ENCODE measurements at regions not wholly inside any gene's neighbourhood (a gene's known extent, or its start where the extent isn't known, plus 50 kb on each side); places are given as distances from the start of the nearest gene placed in this dataset.

- Histone ChIP-seq H3K9me3 (ENCODE audit: insufficient read depth, low read length) (no peaks in the 10 kb centered on the region), H3K79me2 (ENCODE audit: insufficient read depth, low read length) (no peaks in the 10 kb centered on the region), H3K4me3 (ENCODE audit: insufficient read depth, low read length, poor library complexity, severe bottlenecking) (no peak overlapping the region), H2AFZ (ENCODE audit: low read depth, low read length, severe bottlenecking) (no peak overlapping the region), H3K27me3 (ENCODE audit: low read length) (no peaks in the 10 kb centered on the region), H3K9ac (ENCODE audit: low read length) (no peak overlapping the region), H3K27ac (ENCODE audit: low read depth, low read length) (no peak overlapping the region), H3F3A (ENCODE audit: insufficient read depth) (no peaks in the 10 kb centered on the region), H3K4me2 (ENCODE audit: low read depth, low read length, poor library complexity, severe bottlenecking) (no peak overlapping the region), H3K9me2 (replicated peaks; ENCODE audit: insufficient read depth, low read length) (no peaks in the 10 kb centered on the region), H3K36me3 (ENCODE audit: low read length) (no peaks in the 10 kb centered on the region), H4K20me1 (ENCODE audit: low read depth, low read length) (no peaks in the 10 kb centered on the region)
- no peak for TF ChIP-seq CTCF (IDR thresholded peaks at IDR 0.05; ENCODE audit: insufficient read depth, low read length, poor library complexity, severe bottlenecking)
- TF ChIP-seq EZH2phosphoT487 (conservative IDR thresholded peaks at IDR 0.05; ENCODE audit: low read length) = no peak
Observed at GRCh38 chr1:172893146-172893841, 157.4 kb downstream of the TNFSF18 start.

DNA sequence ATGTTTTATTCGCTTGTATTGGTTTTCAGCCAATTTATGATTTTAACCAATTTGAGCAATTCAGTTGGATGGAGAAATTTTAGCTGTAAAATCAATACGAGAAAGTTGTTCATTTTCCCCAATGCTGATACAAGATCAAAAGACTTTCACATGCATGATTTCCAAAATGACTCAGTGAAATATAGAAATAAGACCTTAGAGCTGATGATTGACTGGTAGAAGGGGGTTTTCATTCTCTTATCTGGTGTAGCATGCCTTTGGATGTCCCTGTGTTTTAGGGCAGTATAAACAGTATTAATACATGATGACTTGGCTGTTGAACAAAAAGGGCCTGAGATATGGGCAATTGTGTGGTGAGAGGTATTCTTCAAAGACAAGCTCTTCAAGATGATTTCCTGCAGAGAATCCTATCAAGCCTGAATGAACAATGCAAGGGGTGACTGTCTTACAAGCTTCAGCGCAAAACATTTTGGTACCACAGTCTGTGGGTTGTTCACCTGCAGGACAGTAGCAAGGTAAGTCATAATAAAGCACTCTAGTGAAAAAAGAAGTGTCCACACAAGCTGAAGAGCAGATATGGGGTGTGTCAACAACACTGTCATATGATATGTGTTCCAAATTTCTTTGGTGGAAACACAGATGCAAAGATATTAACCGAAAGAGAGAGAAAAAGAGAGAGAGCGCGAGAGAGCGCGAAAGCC, 156.2 kb downstream of the TNFSF18 start:
- TF ChIP-seq EZH2phosphoT487 (conservative IDR thresholded peaks at IDR 0.05; ENCODE audit: low read length) = no peak
- no peak for TF ChIP-seq CTCF (IDR thresholded peaks at IDR 0.05; ENCODE audit: insufficient read depth, low read length, poor library complexity, severe bottlenecking)
- no peaks in the 10 kb centered on the region for H3K9me3 ChIP-seq (ENCODE audit: insufficient read depth, low read length)
- no peak overlapping the region for H3K4me2 ChIP-seq (ENCODE audit: low read depth, low read length, poor library complexity, severe bottlenecking)
- H3K4me3 ChIP-seq (ENCODE audit: insufficient read depth, low read length, poor library complexity, severe bottlenecking) = no peak overlapping the region
- H4K20me1 ChIP-seq (ENCODE audit: low read depth, low read length) = no peaks in the 10 kb centered on the region
- no peaks in the 10 kb centered on the region for H3K79me2 ChIP-seq (ENCODE audit: insufficient read depth, low read length)
- H2AFZ ChIP-seq (ENCODE audit: low read depth, low read length, severe bottlenecking) = no peak overlapping the region
- H3K27me3 ChIP-seq (ENCODE audit: low read length) = no peaks in the 10 kb centered on the region
- H3K27ac ChIP-seq (ENCODE audit: low read depth, low read length) = no peak overlapping the region
- H3F3A ChIP-seq (ENCODE audit: insufficient read depth) = no peaks in the 10 kb centered on the region
- H3K9me2 ChIP-seq (replicated peaks; ENCODE audit: insufficient read depth, low read length) = no peaks in the 10 kb centered on the region
- H3K9ac ChIP-seq (ENCODE audit: low read length) = no peak overlapping the region
- H3K36me3 ChIP-seq (ENCODE audit: low read length) = no peaks in the 10 kb centered on the region

DNA sequence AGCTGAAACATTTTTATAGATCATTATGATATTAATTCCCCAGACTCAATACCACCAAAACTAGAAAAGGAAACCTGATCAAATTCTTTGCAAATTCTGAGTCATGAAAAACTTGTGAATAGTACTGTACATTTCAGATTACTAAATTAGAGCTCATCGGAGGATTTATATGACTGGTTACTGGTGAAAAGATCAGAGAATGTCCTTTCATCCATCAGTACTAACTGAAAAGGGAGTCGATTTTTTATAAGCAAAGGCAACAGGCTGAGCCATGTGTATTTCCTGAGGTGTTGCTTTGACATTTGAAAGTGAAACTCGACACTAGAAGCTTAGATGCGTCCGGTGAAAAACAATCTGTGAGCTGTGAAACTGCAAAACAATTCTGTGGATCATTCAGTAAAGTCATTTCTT, 155.7 kb downstream of the TNFSF18 start:
- TF ChIP-seq EZH2phosphoT487 (conservative IDR thresholded peaks at IDR 0.05; ENCODE audit: low read length) = no peak
- no peak for TF ChIP-seq CTCF (IDR thresholded peaks at IDR 0.05; ENCODE audit: insufficient read depth, low read length, poor library complexity, severe bottlenecking)
- Histone ChIP-seq H3K9ac (ENCODE audit: low read length) (no peak overlapping the region), H3K4me3 (ENCODE audit: insufficient read depth, low read length, poor library complexity, severe bottlenecking) (no peak overlapping the region), H3K36me3 (ENCODE audit: low read length) (no peaks in the 10 kb centered on the region), H3K9me2 (replicated peaks; ENCODE audit: insufficient read depth, low read length) (no peaks in the 10 kb centered on the region), H3K27me3 (ENCODE audit: low read length) (no peaks in the 10 kb centered on the region), H3K4me2 (ENCODE audit: low read depth, low read length, poor library complexity, severe bottlenecking) (peak overlapping the region; percentile 20), H3K9me3 (ENCODE audit: insufficient read depth, low read length) (no peaks in the 10 kb centered on the region), H3K27ac (ENCODE audit: low read depth, low read length) (no peak overlapping the region), H3K79me2 (ENCODE audit: insufficient read depth, low read length) (no peaks in the 10 kb centered on the region), H2AFZ (ENCODE audit: low read depth, low read length, severe bottlenecking) (no peak overlapping the region), H4K20me1 (ENCODE audit: low read depth, low read length) (no peaks in the 10 kb centered on the region), H3F3A (ENCODE audit: insufficient read depth) (no peaks in the 10 kb centered on the region)

Data from SU-DHL-6 (cell line).